GM23338 (cell line): ENCODE measurements at regions not wholly inside any gene's neighbourhood (a gene's known extent, or its start where the extent isn't known, plus 50 kb on each side); places are given as distances from the start of the nearest gene placed in this dataset.

Source experiments
- CREB1 ChIP-seq: fragments of 250-450 bp; sonication (Bioruptor Pico); IDR thresholded peaks from 2 replicates; pipeline ENCODE4 v1.5.0; 2020; ENCODE audit warnings: low read depth, mild to moderate bottlenecking, moderate library complexity
- EZH2 ChIP-seq: fragments of 200-600 bp; sonication (generic); IDR thresholded peaks from one replicate; pipeline ENCODE4 v1.8.0; 2017; ENCODE audit warnings: antibody characterized with exemption, mild to moderate bottlenecking, low read depth; ENCODE audit not compliant: unreplicated experiment
- POLR2AphosphoS5 ChIP-seq: IDR thresholded peaks from 2 replicates; pipeline ENCODE4 v1.6.1; 2016; ENCODE audit warnings: antibody characterized with exemption, low read depth
- TF ChIP-seq, protein P1 (sequence below), 2 experiments: fragments of 200-600 bp in 1 of 2; sonication (generic) in 1 of 2; conservative IDR thresholded peaks; 2 replicates each; pipeline versions ENCODE4 v1.5.1 to v1.6.1; 2016 to 2017; ENCODE audit warnings: antibody characterized with exemption in 2 of 2, low read depth in 2 of 2, mild to moderate bottlenecking in 2 of 2, moderate library complexity in 1 of 2
- TF ChIP-seq, protein P2 (sequence below): IDR thresholded peaks from one replicate; pipeline ENCODE4 v1.6.1; 2018; ENCODE audit warnings: antibody characterized with exemption; ENCODE audit not compliant: unreplicated experiment

DNA sequence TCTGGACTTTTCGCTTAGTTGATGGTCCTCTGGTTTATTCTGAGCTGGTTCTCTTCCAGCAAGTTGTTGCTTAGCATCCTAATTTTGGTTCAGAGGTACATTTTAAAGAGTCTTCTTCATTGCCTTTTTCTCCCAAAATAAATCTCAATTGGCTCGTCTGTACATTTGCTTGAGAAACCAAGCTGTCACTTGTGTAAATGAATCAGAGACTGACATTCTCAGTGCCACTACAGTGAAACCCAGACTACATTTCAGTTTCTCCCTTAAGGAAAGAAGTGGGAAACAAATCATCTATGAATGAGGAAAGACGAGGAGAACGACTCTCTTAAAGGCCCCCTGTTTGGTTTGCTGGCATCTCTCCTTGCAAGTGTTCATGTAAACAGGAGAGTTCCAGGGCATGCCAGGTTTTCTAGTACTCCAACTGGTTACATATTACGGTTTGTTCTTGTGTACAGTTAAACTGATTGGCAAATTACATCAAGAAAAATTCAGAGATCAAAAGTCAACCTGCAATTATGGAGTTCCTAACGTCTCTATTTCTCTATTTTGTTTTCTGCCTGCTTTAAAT is 654.6 kb downstream of the SH2D4B start:
- TF ChIP-seq, protein P1, sequence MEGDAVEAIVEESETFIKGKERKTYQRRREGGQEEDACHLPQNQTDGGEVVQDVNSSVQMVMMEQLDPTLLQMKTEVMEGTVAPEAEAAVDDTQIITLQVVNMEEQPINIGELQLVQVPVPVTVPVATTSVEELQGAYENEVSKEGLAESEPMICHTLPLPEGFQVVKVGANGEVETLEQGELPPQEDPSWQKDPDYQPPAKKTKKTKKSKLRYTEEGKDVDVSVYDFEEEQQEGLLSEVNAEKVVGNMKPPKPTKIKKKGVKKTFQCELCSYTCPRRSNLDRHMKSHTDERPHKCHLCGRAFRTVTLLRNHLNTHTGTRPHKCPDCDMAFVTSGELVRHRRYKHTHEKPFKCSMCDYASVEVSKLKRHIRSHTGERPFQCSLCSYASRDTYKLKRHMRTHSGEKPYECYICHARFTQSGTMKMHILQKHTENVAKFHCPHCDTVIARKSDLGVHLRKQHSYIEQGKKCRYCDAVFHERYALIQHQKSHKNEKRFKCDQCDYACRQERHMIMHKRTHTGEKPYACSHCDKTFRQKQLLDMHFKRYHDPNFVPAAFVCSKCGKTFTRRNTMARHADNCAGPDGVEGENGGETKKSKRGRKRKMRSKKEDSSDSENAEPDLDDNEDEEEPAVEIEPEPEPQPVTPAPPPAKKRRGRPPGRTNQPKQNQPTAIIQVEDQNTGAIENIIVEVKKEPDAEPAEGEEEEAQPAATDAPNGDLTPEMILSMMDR (conservative IDR thresholded peaks at IDR 0.05; ENCODE audit: low read depth in 2 of 2): no peak
- TF ChIP-seq POLR2AphosphoS5 (no peak), CREB1 (no peak), EZH2 (no peak)
- TF ChIP-seq, protein P2, sequence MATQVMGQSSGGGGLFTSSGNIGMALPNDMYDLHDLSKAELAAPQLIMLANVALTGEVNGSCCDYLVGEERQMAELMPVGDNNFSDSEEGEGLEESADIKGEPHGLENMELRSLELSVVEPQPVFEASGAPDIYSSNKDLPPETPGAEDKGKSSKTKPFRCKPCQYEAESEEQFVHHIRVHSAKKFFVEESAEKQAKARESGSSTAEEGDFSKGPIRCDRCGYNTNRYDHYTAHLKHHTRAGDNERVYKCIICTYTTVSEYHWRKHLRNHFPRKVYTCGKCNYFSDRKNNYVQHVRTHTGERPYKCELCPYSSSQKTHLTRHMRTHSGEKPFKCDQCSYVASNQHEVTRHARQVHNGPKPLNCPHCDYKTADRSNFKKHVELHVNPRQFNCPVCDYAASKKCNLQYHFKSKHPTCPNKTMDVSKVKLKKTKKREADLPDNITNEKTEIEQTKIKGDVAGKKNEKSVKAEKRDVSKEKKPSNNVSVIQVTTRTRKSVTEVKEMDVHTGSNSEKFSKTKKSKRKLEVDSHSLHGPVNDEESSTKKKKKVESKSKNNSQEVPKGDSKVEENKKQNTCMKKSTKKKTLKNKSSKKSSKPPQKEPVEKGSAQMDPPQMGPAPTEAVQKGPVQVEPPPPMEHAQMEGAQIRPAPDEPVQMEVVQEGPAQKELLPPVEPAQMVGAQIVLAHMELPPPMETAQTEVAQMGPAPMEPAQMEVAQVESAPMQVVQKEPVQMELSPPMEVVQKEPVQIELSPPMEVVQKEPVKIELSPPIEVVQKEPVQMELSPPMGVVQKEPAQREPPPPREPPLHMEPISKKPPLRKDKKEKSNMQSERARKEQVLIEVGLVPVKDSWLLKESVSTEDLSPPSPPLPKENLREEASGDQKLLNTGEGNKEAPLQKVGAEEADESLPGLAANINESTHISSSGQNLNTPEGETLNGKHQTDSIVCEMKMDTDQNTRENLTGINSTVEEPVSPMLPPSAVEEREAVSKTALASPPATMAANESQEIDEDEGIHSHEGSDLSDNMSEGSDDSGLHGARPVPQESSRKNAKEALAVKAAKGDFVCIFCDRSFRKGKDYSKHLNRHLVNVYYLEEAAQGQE: no peak
